Stimulated activated CD8-positive, alpha-beta memory T cell treated with anti-CD3 and anti-CD28 coated beads, Interleukin-15, amount 100 ng/mL, for 24 hours (primary cell): ENCODE measurements at regions not wholly inside any gene's neighbourhood (a gene's known extent, or its start where the extent isn't known, plus 50 kb on each side); places are given as distances from the start of the nearest gene placed in this dataset.

Experiments used
- DNase-seq: peaks from one replicate; pipeline ENCODE4 v3.0.0-alpha.2; 2020; ENCODE audit warnings: low read depth

GRCh38 chr1:181327796-181328195 lies 155.5 kb upstream of the CACNA1E start:
- no peak for DNase-seq

- no peak for DNase-seq
Observed at GRCh38 chr1:181334724-181335123, 148.6 kb upstream of the CACNA1E start.

GRCh38 chr1:181335631-181336030 lies 147.7 kb upstream of the CACNA1E start:
- DNase-seq, result no peak

- DNase-seq, result no peak
Observed at GRCh38 chr1:181341026-181341632, 142.2 kb upstream of the CACNA1E start.

- DNase-seq, result no peak
Observed at GRCh38 chr1:181344091-181344490, 139.2 kb upstream of the CACNA1E start.

GRCh38 chr1:181345146-181345545 lies 138.2 kb upstream of the CACNA1E start:
- no peak for DNase-seq

- no peak for DNase-seq
Observed at GRCh38 chr1:181347495-181348390, 135.6 kb upstream of the CACNA1E start.

DNA sequence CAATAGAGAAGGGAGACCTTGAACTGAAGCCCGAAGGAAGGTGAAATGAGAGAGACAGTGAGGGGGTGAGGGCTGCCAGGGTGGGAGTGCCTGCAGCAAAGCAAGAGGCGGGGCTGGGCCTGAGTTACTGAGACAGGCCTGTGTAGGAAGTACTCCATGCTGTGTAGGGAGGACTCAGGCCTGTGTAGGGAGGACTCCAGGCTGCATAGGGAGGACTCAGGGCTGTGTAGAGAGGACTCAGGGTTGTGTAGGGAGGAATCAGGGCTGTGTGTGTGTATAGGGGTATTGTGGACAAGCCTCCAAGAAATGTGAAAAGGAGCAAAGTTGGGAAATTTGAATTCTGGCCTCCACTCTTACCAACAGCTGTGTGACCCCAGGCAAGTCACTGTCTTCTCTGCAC lies 133.8 kb upstream of the CACNA1E start:
- no peak for DNase-seq

GRCh38 chr1:181350131-181350530 lies 133.2 kb upstream of the CACNA1E start:
- no peak for DNase-seq

- DNase-seq, result no peak
Observed at GRCh38 chr1:181351740-181352139, 131.6 kb upstream of the CACNA1E start.

- no peak for DNase-seq
Observed at GRCh38 chr1:181352695-181353094, 130.6 kb upstream of the CACNA1E start.

- DNase-seq, result no peak
Observed at GRCh38 chr1:181353526-181353925, 129.8 kb upstream of the CACNA1E start.

- no peak for DNase-seq
Observed at GRCh38 chr1:181354865-181355264, 128.5 kb upstream of the CACNA1E start.

DNA sequence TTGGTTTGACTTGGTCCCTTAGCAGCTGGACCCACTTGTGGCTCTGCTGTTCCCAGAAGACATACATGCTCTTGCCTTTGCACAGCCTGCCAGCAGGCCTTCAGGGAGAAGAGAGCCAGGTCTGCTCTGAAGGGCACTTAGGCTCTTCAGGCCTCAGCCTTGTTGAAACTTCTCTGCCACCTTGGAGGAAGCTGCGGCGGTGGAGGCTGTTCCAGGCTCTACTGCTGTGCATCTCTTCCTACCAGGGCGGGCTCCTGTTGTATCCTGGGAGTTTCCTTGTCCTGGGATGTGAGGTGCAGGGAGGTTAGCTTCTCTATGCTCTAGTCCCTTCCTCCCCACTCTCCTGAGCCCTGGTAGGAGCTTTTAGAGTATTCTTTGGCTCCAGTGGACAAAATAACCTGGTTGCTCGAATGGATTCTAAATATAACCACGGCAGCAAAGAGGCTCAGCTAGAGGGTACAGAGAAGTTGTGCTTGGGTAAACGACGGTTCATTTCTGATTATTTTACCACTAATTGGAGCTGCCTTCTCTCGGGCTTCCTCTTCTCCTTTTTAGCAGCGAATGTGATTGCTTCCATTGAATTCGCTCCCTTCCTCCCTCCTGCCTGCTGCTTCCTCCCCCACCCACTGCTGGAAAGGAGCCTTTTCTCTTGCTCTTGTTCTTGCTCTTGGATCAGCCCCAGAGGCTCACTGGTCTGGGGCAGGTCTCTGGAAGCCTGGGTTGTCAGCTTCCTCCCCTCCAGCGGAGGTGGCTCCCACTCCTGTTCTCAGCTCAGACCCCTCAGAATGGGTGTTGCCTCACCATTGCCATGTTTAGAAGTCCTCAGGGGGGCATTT lies 126.6 kb upstream of the CACNA1E start:
- no peak for DNase-seq

- no peak for DNase-seq
Observed at GRCh38 chr1:181359012-181359411, 124.3 kb upstream of the CACNA1E start.

GRCh38 chr1:181364801-181365200 lies 118.5 kb upstream of the CACNA1E start:
- no peak for DNase-seq

DNA sequence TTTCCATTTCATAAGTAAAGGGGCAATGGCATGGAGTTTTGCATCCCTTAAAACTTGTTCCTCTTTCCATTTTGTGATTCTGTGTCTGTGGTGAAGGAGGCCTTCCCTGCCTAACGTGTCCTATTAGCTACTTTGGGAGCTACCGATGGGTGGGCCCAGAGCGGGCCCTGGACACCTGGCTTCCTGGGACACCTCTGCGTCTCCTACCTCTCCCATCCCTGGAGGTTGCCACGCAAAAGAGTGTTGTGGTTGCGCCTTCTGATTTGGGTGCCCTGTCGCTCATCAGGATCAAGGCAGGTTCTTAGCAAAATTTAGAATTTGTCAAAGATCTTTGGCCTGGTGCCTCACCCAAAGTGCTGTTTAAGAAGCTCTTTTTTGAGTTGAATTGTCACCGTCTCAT lies 116.4 kb upstream of the CACNA1E start:
- no peak for DNase-seq

- DNase-seq, result no peak
Observed at GRCh38 chr1:181369416-181369815, 113.9 kb upstream of the CACNA1E start.

DNA sequence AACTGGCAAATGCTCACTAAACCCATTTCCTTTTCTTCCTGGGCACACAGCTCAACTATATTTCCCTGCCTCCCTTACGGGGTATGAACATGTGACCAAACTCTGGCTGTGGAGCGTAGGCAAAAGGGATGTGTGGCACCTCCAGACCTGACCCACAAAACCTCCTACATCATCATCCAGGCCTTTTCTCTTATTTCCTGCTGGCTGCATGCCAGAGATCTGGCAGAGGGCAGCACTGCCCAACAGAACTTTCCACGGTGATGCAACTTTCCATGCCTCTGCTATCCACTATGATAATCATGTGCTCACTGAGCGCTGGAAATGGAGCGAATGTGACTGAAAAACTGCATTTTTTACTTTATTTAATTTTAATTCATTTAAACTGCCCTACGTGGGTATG lies 99.6 kb upstream of the CACNA1E start:
- DNase-seq, result no peak

GRCh38 chr1:181386340-181386739 lies 97.0 kb upstream of the CACNA1E start:
- DNase-seq, result no peak

DNA sequence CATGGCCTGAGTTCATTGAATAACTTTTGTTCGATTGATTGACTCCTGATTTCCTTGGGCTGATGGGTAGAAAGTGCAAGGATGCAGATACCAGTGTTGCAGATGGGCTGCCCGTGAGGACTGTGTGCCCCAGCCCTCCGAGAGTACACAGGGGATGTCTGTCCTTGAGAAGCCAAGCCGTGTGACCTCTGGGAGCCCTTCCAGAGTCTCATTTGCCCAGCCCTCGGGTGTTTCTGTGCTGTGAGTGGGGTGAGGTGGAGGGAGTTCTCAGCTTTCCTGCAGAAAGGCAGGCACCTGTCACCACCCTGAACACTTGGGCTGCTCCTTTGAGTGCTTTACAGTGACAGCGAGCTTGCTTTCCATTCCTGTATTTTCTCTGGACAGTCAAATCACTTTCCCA lies 96.4 kb upstream of the CACNA1E start:
- DNase-seq, result no peak

GRCh38 chr1:181387702-181388101 lies 95.6 kb upstream of the CACNA1E start:
- no peak for DNase-seq
